HG03520 (cell line): ENCODE measurements at regions not wholly inside any gene's neighbourhood (a gene's known extent, or its start where the extent isn't known, plus 50 kb on each side); places are given as distances from the start of the nearest gene placed in this dataset.

ENCODE experiments used
- ATAC-seq: cut with Tn5 transposase; IDR thresholded peaks from one replicate; pipeline ENCODE4 v1.9.1; 2021; ENCODE audit warnings: mild to moderate bottlenecking, moderate library complexity; ENCODE audit not compliant: unreplicated experiment

- ATAC-seq: no peak
Measured at GRCh38 chr2:158049129-158049855, 52.4 kb upstream of the UPP2 start.

GRCh38 chr2:158048327-158048726, 53.3 kb upstream of the UPP2 start:
- no peak for ATAC-seq

GRCh38 chr2:158047156-158047611, 54.5 kb upstream of the UPP2 start:
- ATAC-seq: no peak

GRCh38 chr2:158046121-158046880, 55.4 kb upstream of the UPP2 start:
- ATAC-seq: no peak

- no peak for ATAC-seq
Measured at GRCh38 chr2:158045362-158045761, 56.3 kb upstream of the UPP2 start.

GRCh38 chr2:158043181-158043948, 58.3 kb upstream of the UPP2 start:
- ATAC-seq: no peak

- ATAC-seq: no peak
Measured at GRCh38 chr2:158042666-158043065, 59.0 kb upstream of the UPP2 start.

- ATAC-seq: no peak
Measured at GRCh38 chr2:158042245-158042644, 59.4 kb upstream of the UPP2 start.

- ATAC-seq: no peak
Measured at GRCh38 chr2:158041400-158041799, 60.3 kb upstream of the UPP2 start.

- ATAC-seq: no peak
Measured at GRCh38 chr2:158038901-158039300, 62.8 kb upstream of the UPP2 start.

- peak; percentile 46 for ATAC-seq
Measured at GRCh38 chr2:158034198-158034866, 67.3 kb upstream of the UPP2 start.

GRCh38 chr2:158031371-158031770, 70.3 kb upstream of the UPP2 start:
- ATAC-seq: no peak

GRCh38 chr2:158025255-158025996, 76.2 kb upstream of the UPP2 start:
- ATAC-seq: no peak

- ATAC-seq: peak; percentile 68
Measured at GRCh38 chr2:158024288-158024898, 77.3 kb upstream of the UPP2 start.

- ATAC-seq: no peak
Measured at GRCh38 chr2:158022888-158023287, 78.8 kb upstream of the UPP2 start.

GRCh38 chr2:158021226-158021625, 80.5 kb upstream of the UPP2 start:
- ATAC-seq: no peak

- ATAC-seq: no peak
Measured at GRCh38 chr2:158015428-158016076, 86.1 kb upstream of the UPP2 start.

GRCh38 chr2:158013891-158014290, 87.8 kb upstream of the UPP2 start:
- no peak for ATAC-seq

GRCh38 chr2:158011055-158011771, 90.5 kb upstream of the UPP2 start:
- ATAC-seq: no peak
